ENCODE measurements at regions not wholly inside any gene's neighbourhood (a gene's known extent, or its start where the extent isn't known, plus 50 kb on each side); places are given as distances from the start of the nearest gene placed in this dataset.

- TF ChIP-seq EZH2phosphoT487 (IDR thresholded peaks at IDR 0.05; ENCODE audit: insufficient read depth, low read depth) (no peak), EZH2 (IDR thresholded peaks at IDR 0.05; ENCODE audit: insufficient read depth, poor library complexity, severe bottlenecking) (no peak)
These were observed 100.7 kb upstream of the SLC25A33 start for GRCh38 chr1:9438431-9439073.

Measured in GM23248 (cell line).